GM21390 (cell line): ENCODE measurements at regions not wholly inside any gene's neighbourhood (a gene's known extent, or its start where the extent isn't known, plus 50 kb on each side); places are given as distances from the start of the nearest gene placed in this dataset.

Experiments
- ATAC-seq: cut with Tn5 transposase; IDR thresholded peaks from one replicate; pipeline ENCODE4 v1.9.1; 2021; ENCODE audit not compliant: unreplicated experiment

GRCh38 chr2:37781028-37781427 lies 109.6 kb upstream of the CDC42EP3 start:
- ATAC-seq = no peak

- ATAC-seq = no peak
These were observed 110.8 kb upstream of the CDC42EP3 start for GRCh38 chr2:37782155-37782673.

GRCh38 chr2:37782721-37783371 lies 111.4 kb upstream of the CDC42EP3 start:
- no peak for ATAC-seq

GRCh38 chr2:37783545-37783944 lies 112.1 kb upstream of the CDC42EP3 start:
- ATAC-seq = no peak

GRCh38 chr2:37784071-37784758 lies 112.8 kb upstream of the CDC42EP3 start:
- no peak for ATAC-seq

GRCh38 chr2:37784759-37785149 lies 113.3 kb upstream of the CDC42EP3 start:
- ATAC-seq = no peak

GRCh38 chr2:37786191-37786698 lies 114.8 kb upstream of the CDC42EP3 start:
- no peak for ATAC-seq

GRCh38 chr2:37786854-37787253 lies 115.4 kb upstream of the CDC42EP3 start:
- ATAC-seq = no peak

- no peak for ATAC-seq
These were observed 117.3 kb upstream of the CDC42EP3 start for GRCh38 chr2:37788602-37789209.

- no peak for ATAC-seq
These were observed 118.6 kb upstream of the CDC42EP3 start for GRCh38 chr2:37790019-37790418.

GRCh38 chr2:37790462-37790861 lies 119.0 kb upstream of the CDC42EP3 start:
- no peak for ATAC-seq

GRCh38 chr2:37792366-37792765 lies 120.9 kb upstream of the CDC42EP3 start:
- no peak for ATAC-seq

- no peak for ATAC-seq
These were observed 121.6 kb upstream of the CDC42EP3 start for GRCh38 chr2:37793004-37793403.

- no peak for ATAC-seq
These were observed 123.3 kb upstream of the CDC42EP3 start for GRCh38 chr2:37794717-37795116.

- no peak for ATAC-seq
These were observed 124.0 kb upstream of the CDC42EP3 start for GRCh38 chr2:37795456-37795855.

- no peak for ATAC-seq
These were observed 124.5 kb upstream of the CDC42EP3 start for GRCh38 chr2:37795938-37796337.

- no peak for ATAC-seq
These were observed 125.0 kb upstream of the CDC42EP3 start for GRCh38 chr2:37796481-37796880.

GRCh38 chr2:37797081-37797480 lies 125.6 kb upstream of the CDC42EP3 start:
- no peak for ATAC-seq

- ATAC-seq = no peak
These were observed 126.6 kb upstream of the RMDN2 start for GRCh38 chr2:37798315-37799005.

- no peak for ATAC-seq
These were observed 124.8 kb upstream of the RMDN2 start for GRCh38 chr2:37800176-37800858.
